Fibroblast of skin of back (primary cell): ENCODE measurements at regions not wholly inside any gene's neighbourhood (a gene's known extent, or its start where the extent isn't known, plus 50 kb on each side); places are given as distances from the start of the nearest gene placed in this dataset.
A peak's percentile ranks its signal among the peaks of the same experiment; 100 is the strongest.

ENCODE experiments used
- DNase-seq: peaks from one replicate; pipeline ENCODE4 v3.0.0-alpha.2; 2013

DNA sequence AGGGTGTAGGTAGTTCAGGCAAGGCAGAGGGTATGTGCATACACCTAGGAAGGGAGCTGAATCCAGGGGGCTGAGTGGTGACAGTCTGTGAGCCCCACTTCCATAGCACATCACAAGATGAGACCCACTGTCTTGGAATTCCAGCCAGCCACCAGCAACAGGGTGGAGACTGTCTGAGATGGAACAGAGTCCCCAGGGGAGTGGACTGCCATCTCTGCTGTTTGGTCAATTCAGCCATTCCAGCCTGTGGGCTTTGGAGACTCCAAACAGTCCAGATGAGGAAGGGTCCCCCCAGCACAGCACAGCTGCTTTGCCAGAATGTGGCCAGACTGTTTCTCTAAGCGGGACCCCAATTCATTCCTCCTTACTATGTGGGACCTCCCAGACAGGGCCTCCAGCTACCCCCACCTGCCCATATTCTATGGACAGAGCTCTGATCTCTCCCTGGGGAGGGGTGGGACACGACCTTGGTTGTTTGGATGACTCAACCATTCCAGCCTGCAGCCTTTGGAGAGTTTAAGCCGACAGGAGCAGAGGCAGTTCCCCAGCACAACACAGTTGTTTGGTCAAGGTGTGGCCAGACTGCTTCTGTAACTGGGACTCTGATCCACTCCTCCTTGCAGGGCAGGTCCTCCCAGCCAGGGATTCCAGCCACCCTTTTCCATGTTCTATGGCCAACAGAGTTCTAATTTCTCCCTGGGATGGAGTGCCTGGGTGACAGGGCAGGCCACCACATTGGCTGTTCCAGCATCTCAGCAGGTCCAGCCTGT lies 178.0 kb downstream of the RND3 start:
- peak; percentile 8 for DNase-seq

DNA sequence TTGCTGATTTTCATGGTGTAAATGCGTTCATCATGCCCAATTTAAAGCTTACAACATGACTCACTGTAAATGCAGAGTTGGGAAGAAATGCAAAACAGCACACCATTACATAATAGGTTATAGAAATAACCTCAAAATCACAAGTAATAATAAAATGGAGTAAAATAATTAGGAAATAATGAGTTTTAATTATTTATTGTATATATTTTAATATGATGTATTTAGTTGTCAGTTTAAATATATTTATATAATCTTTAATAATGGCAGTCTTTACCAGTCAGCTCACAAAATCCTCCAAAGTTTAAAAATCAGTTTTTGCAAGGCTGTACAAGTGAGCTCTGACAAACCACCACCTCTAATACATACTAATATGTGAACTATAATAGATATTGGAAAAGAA lies 180.2 kb downstream of the RND3 start:
- no peak for DNase-seq

DNA sequence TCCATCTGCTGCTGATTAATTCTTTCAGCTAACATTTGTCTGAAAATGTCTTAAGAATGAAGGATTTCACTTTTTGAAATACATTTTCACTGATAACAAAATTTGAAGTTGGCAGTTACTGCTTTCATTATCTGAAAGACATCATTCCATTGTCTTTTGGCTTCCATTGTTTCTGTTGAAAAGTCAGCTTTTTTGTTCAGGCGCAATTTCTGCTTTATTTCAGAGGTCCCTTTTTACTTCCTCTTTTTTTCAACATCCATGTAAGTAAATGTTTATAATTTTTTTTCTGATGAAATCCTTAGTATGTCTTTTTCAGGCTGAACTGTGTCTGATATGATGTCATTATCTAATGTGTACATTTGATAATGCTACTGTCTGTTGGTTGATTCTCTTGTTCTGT lies 184.2 kb downstream of the RND3 start:
- no peak for DNase-seq

DNA sequence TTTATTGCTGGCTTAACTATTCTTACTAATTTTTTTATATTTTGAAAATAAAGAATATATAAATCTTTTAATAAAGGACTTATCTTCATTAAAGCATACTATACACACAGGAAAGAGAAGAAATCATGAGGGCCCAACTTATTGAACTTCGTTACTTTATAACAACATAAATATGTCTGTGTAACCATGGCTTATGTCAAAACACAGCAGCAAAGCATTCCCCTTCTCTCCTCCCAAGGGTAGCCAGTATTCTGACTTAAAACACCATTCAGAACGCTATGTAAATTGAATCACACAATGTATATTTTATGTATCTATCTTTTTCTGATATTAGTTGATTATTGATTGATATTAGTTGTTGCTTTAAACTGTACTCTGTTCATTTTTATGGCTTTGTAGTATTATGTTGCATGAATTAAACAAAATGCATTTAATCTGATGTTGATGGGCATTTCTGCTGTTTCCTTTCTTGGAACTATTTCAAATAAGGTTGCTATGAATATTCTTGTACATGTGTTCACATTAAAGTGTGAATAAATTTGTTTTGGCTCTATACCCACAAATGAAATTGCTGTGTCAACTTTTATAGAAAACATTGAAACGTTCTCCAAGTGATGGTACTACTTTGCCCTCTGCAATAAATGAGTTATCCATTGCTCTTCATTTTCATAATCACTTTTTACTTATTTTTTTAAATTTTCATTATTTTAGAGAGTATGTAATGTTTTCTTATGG lies 188.7 kb downstream of the RND3 start:
- no peak for DNase-seq

DNA sequence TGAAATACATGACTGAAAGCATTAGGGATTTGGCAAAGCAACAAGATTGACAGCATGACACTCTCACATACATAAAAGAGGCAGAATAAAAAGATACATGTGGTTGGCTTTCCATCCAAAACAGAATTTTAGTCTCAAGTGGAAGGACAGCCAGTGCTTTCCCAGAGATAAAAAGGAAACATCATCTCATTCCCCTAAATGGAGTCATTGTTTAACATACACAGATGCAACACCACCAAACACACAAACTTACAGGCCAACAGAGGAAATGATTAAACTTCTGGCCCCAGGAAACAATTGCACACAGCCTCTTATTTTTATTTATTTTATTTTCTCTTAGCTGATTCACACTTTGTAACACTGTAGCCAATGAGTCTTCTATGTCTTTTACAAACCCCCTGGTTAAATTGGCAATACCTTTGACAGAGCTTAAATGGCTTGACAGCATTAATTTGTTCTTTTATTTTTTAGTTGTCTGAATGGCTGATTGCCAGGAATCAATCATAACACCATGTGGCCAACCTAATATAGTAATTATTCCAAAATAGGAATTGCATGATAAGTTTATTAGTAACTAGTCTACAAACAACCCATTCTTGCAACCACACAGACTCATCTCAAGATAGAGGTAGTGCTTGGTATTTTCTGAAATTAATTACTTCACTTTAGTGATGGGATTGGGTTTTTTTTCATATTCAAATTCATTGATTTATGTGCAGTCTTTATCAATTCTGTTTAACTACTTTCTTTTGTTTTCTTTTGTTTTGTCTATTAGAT lies 190.5 kb downstream of the RND3 start:
- peak; percentile 39 for DNase-seq

DNA sequence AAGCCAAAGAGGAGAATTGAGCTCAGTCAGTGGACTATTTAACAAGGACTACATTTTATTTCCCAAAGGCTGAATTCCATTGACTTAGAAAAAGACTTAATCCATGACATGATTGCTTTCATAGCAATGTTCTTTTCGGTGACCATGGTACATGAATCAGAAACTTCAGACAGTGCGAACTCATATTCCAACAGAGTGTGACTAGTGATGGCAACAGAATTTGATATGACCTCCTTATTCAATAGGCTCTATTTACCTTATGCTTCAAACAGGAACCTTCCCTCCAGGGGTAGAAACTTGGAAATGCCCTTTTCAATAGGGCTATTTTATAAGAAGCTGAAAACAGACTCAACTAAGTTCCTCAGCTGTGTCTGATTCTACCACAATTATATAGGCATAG lies 191.9 kb downstream of the RND3 start:
- no peak for DNase-seq

DNA sequence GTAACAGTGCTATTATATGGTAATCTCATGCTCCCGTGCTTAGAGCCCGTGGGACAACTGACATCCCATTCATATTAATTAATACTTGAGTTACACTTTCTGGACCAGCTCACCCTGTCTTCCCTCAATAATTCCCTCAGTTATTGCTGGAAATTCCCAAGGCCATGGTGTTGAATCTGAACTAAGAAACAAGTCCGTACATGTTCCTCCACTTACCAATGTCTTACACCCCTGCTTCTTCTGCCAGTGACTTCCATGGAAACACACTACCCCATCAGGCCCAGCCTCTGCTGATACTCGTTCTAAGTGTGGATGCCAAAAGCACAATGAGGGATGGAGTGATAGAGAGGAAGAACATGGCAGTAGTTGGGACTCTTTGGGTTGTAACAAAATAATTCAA lies 193.7 kb downstream of the RND3 start:
- DNase-seq = no peak

DNA sequence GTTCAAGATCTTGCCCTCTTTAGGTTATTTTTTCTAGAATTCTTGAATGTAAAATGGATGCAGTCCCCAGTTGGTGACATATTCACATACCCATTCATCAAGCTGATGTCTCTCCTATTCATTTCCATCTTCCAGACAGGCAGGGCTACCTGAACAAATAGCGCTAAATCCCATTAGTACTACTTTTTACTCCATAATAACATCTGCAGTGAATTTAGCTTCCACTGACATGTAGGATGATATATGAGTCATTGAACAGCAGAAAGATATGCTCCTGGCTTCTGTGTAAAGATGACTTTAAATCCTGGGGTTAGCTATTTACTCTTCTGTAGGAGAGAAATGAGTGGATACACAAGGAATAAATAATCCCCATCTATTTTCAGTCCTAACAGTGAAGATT lies 194.7 kb downstream of the RND3 start:
- peak; percentile 34 for DNase-seq

DNA sequence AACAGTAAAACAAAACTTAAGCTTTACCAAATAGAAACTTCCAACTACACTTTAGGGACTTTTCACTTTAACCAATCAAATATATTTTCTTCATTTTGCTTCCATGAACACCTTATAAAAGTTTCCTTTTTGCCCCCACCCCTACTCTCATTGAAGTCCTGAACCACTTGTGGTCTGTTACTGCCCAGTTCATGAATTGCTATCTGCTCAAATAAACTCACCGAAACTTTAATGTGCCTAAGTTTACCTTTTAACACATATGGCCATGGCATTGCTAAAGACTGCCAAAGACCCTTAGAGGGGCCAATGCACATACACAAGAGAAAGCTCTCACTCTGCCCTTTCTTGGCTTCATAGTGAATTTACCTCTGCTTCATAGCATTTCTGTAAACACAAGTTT lies 195.3 kb downstream of the RND3 start:
- no peak for DNase-seq

DNA sequence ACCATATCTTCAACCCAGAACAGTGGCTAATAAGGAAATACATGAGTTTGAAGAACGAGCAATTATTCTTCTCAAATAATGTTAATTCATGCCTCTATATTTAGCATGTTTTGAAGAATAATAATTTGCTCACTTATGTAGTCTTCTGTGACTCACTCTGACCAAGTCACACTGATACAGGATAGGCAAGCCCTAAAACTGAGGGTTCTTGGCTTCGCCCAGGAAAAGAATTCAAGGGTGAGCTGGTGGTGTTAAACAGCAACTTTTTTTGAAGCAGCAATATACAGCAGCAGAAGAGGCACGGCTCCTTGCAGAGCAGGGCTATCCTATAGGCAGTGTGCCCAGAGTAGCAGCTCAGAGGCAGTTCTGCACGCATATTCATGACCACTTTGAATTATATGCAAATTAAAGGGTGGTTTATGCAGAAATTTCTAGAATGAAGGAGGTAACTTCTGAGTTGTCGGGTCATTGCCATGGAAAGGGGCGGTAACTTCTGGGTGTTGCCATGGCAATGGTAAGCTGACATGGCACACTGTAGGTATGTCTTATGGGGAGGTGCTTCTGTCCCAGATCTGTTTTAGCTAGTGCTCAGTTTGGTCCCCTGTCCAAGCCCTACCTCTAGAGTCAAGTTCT lies 200.6 kb downstream of the RND3 start:
- DNase-seq = peak; percentile 22

DNA sequence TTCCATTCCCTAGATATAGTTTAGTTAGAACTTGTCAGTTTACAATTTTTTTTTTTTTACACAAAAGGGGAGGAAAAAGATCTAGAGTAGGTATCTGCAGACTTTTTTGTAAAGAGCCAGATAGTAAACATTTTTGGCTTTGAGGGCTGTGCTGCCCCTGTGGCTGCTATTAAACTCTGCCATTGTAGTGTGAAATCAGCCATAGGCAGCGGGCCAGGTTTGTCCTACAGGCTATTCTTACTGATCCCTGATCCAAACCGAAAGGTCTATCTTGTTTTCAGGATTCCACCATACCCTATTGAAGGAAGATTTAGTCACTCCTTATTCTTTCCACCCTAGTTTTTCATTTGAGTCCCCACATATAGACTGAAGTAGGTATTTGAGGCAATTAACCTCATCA lies 203.4 kb downstream of the RND3 start:
- no peak for DNase-seq

DNA sequence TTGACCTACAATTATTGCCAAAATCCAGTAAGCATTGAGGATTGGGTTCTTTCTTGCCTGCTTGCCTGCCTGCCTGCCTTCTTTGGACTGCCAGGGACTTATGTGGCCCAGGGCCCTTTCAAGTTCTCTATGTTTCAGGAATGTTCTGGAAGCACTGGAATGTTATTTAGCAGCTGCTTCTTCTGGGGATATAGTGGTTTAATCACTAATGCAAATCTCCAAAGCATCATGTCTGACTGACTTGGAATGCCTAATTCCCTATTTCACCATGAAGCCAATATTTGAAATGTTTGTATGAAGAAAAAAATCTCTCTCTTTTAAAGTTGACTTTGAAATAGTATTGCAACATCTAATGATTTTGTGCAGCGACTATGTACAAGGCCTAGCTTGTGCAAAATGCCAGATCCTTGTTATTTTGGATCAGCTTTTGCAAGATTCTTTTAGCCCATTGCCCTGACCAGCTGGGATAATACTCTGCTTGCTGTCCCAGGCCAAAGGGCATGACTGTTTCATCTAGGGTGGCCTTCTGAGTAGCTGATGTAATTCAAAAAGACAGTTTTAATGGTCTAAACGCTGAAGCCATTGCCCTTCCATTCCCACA lies 204.6 kb downstream of the RND3 start:
- DNase-seq = peak; percentile 34

DNA sequence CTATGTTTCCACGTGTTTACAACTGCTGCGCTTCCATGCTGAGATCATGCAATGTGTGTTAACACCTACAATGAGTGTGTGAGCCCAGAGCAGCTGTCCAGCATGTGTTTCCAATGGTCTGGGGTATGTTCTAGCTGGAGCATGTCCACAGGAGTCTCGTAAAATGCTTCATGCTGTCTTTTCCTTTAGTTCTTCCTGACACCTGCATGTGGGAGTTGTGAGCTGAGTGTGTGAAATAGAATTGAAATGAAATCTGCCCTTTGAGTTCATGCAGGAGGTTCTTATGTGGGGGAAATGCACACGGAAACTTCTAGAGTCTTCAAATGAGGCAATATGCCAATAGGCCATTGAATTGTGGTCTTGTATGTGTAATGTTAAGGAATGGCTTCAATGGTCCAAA lies 205.1 kb downstream of the RND3 start:
- no peak for DNase-seq

DNA sequence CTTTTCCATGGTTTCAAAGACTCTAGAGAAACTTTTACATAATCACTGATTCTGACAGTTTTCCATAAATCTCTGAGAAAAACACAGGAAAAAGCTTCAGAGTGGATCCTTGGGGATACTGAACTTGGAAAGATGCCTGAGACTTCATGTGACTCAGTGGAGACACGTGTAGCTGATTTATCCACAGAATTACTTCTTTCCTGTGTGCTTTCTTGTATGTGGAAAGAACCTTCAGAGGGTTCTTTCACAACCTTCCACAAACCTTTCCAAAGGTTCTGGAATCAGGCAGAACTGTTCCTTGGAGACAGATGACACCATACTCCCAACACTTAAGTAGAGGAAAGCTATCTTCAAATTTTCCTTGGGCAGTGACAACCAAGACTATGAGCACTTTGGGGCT lies 207.2 kb downstream of the RND3 start:
- DNase-seq = peak; percentile 62

DNA sequence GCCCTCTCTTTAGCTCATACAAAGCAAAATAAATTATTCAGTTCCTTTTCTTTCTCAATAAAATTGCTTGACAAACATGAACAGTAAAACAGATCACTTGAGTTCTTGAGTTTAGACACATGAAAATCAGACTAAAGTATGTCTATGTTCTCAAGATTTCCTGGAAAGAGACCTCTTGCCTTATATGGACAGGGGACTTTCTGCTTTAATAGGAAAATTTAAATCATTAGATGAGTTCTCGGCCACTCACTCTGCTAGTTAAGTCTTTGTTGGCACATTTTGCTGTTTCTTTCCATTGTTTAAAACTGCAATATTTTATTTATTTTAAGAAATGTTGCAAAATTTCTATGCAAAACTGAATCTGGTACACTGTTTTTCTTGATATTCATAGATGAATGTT lies 207.8 kb downstream of the RND3 start:
- DNase-seq = no peak

DNA sequence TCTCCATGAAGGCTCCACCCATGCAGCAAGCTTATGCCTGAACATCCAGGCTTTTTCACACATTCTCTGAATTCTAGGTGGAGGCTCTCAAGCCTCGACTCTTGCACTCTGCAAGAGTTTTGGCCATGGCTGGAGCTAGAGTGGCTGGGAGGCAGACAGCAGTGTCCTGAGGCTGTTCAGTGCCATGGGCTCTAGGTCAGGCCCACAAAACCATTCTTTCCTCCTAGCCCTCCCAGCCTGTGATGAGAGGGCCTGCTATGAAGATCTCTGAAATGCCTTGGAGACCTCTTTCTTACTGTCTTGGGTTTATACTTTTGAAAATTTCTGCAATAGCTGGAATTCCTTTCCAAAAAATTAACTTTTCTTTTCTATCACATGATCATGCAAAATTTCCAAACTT lies 210.7 kb downstream of the RND3 start:
- no peak for DNase-seq

DNA sequence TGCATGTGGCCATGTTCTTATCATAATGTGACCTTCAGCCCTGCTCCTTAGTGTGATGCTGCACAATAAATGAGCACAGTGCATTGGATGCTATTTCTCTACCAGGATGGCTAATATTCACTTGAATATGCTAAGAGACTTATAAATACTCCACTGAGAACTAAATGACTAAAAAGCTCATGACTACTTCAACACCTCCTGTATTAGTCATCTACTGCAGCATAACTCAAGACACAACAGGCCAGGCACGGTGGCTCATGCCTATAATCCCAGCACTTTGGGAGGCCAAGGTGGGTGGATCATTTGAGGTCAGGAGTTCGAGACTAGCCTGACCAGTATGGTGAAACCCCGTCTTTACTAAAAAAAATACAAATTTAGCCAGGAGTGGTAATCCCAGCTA lies 213.4 kb downstream of the RND3 start:
- DNase-seq = peak; percentile 19

DNA sequence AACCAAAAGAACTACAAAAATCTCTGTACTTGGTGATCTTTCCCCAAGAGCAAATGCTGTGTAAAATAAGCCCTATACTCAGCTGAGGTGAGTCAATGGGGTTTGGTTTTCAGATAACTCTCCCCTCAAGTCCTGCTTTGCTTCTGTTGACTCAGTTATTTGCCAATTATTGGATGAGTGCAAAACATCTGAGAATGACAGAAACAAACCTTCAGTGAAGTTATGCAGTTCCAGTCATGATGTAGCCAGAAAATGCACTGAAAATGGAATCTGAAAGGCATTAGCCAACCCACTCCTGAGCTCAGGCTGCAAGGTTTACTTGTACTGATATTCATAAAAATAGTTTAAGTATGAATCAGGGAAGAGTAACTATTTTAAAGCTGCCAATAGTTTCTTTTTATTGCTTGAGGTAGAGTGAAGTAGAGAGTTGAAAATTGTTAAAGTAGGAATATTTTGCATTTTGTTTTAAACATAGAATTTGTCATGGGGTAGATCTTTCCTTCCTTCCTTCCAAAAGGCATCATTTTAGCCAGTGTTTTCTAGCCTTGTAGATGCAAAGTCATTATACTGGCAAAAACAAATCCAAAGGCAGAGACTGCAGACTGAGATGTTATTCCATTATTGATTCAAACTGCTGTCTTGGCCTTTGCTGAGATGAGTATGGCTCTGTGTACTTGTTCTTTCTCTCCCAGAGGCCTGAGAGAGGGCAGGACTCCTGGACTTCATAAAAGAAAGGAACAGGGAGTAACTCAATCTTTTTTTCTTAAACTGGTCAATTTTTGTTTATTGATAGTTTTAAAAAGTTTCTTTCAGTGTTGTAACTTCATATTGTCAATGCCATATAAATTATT lies 215.3 kb downstream of the RND3 start:
- peak; percentile 65 for DNase-seq

DNA sequence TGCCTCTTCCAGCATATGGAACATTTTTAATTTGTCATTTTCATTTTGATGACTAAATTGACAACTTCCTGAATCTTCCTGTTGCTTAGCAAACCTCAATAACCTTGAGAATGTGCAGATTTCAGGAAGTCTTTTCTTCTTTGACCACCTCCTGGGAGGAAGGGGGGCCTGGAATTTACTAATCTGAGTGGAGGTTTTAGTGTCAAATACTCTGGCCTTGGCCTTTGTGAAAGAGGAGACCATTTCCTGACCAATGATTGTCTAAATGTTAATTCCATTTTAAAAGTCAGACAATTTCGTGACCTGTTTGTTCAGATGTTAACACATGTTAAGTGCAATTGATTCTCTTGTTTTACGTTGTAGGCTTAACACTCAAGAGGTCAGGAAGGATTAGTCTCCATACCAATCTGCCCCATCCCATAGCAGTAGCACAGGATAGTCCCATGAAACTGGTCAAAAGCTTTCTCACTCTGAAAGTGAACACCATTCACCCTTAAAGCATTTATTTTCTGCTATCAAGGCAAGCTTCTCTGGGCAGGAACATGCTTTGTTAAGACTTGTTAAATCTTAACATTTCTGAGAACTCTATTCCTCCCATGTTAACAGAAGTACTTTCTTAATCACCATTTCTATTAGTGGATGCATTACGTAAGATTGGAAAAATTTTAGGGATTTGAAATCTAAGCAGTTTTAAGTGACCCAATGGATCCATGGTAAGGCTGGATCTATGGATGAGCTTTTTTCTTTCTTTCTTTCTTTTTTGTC lies 219.6 kb downstream of the RND3 start:
- DNase-seq = no peak

DNA sequence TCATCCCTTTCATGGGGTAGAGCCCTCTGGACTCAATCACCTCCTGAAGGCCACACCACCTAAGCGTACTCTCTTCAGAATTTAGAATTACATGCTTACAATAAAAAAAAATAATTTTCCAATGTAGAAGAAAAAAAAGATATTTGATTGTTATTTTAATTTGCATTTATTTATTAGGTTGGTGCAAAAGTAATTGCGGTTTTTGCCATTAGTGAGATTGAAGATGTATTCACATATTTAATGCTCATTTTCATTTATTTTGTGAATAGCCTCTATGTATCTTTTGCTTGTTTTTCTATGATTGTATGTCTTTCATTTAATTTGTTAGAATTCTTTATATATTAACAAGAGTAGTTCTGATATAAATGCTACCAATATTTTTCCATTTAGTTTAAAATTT lies 220.5 kb downstream of the RND3 start:
- no peak for DNase-seq

DNA sequence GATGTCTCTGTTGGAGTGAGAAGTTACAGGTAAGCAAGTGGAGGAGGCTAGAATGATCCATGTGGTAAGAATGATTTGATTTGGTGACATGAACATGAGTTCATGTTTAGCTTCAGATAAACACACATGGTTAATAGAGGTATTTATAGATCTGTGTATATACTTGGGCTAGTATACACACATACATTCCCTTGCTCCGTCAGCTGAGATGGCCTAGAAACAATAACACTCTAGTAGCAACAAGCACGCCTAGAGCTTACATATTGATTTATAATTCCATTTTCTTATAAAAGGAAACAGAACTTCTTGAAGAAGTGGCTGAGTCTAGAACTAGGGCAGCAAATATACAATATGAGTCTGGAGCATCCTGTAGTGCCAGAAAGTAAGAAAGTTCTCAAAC lies 223.0 kb downstream of the RND3 start:
- no peak for DNase-seq
